SU-DHL-6 (cell line): ENCODE measurements at regions not wholly inside any gene's neighbourhood (a gene's known extent, or its start where the extent isn't known, plus 50 kb on each side); places are given as distances from the start of the nearest gene placed in this dataset.

Experiments
- H2AFZ ChIP-seq: fragments of 200-600 bp; sonication (generic); 2 replicates; pipeline ENCODE4 v1.6.1; 2014; ENCODE audit warnings: low read depth, mild to moderate bottlenecking, moderate library complexity, mixed read lengths, antibody characterized with exemption, low read length; ENCODE audit not compliant: severe bottlenecking
- H3F3A ChIP-seq: fragments of 200-600 bp; shearing (Covaris generic); 2 replicates; pipeline ENCODE4 v1.6.0; 2016; ENCODE audit warnings: antibody characterized with exemption, mild to moderate bottlenecking; ENCODE audit not compliant: insufficient read depth
- H3K27ac ChIP-seq: fragments of 200-600 bp; sonication (generic); 2 replicates; pipeline ENCODE4 v1.5.1; 2016; ENCODE audit warnings: low read depth, mild to moderate bottlenecking, low read length, moderate library complexity, mixed read lengths
- H3K27me3 ChIP-seq: fragments of 200-600 bp; sonication (generic), shearing (Covaris generic); 2 replicates; pipeline ENCODE4 v1.6.0; 2014; ENCODE audit warnings: mild to moderate bottlenecking, low read length
- H3K36me3 ChIP-seq: fragments of 200-600 bp; sonication (generic); 2 replicates; pipeline ENCODE4 v1.6.1; 2014; ENCODE audit warnings: mild to moderate bottlenecking, low read length, mixed read lengths
- H3K4me2 ChIP-seq: fragments of 300-600, 200-600 bp; shearing (Covaris generic), sonication (generic); 2 replicates; pipeline ENCODE4 v1.6.0; 2014; ENCODE audit warnings: low read length, low read depth, mild to moderate bottlenecking; ENCODE audit not compliant: poor library complexity, severe bottlenecking
- H3K4me3 ChIP-seq: fragments of 200-600 bp; sonication (generic); 2 replicates; pipeline ENCODE4 v1.5.1; 2014; ENCODE audit warnings: antibody characterized with exemption, low read length, mild to moderate bottlenecking, mixed read lengths; ENCODE audit not compliant: insufficient read depth, poor library complexity, severe bottlenecking
- H3K79me2 ChIP-seq: fragments of 200-600 bp; sonication (generic); 2 replicates; pipeline ENCODE4 v1.6.1; 2014; ENCODE audit warnings: mild to moderate bottlenecking, low read length, moderate library complexity; ENCODE audit not compliant: insufficient read depth
- H3K9ac ChIP-seq: fragments of 200-600 bp; sonication (generic); 2 replicates; pipeline ENCODE4 v1.7.0; 2014; ENCODE audit warnings: mild to moderate bottlenecking, low read length
- H3K9me2 ChIP-seq: fragments of 200-600 bp; sonication (generic); replicated peaks from 2 replicates; pipeline ENCODE4 v1.6.1; 2014; ENCODE audit warnings: low read length; ENCODE audit not compliant: insufficient read depth
- H3K9me3 ChIP-seq: fragments of 200-600 bp; sonication (generic); 2 replicates; pipeline ENCODE4 v1.6.1; 2014; ENCODE audit warnings: low read length, mixed read lengths; ENCODE audit not compliant: insufficient read depth
- H4K20me1 ChIP-seq: fragments of 200-600 bp; sonication (generic); 2 replicates; pipeline ENCODE4 v1.6.1; 2014; ENCODE audit warnings: low read depth, mild to moderate bottlenecking, antibody characterized with exemption, low read length, moderate library complexity, mixed read lengths
- EZH2phosphoT487 ChIP-seq: fragments of 200-600 bp; sonication (generic), shearing (Covaris generic); conservative IDR thresholded peaks from 2 replicates; pipeline ENCODE4 v1.6.1; 2018; ENCODE audit warnings: mild to moderate bottlenecking, antibody characterized with exemption, low read length, moderate library complexity, mixed read lengths
- TF ChIP-seq, protein P1 (sequence below): fragments of 200-600 bp; sonication (generic); IDR thresholded peaks from one replicate; pipeline ENCODE4 v1.5.1; 2017; ENCODE audit warnings: antibody characterized with exemption, mild to moderate bottlenecking, low read length, moderate library complexity; ENCODE audit not compliant: insufficient read depth, poor library complexity, severe bottlenecking

DNA sequence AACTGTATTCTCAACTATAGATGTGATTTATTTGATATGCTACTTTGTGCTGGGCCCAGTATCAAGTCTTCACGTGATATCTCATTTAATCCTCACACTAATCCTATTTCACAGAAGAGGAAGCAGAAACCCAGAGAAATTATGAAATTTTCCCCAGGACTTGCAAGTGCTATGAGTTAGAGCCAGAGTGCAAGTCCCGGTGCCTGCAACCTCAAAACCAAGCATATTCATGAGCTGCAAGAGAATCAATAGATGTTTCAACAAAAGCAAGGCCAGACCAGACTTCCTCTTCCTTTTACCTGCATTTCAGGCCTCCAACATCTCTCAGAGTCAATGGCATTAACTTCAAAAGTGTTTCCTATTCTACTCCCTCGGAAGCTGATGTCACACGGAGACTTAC lies 92.2 kb upstream of the GATB start:
- H3K36me3 ChIP-seq: no peaks in the 10 kb centered on the region
- no peaks in the 10 kb centered on the region for H3K27me3 ChIP-seq
- no peak for TF ChIP-seq EZH2phosphoT487
- TF ChIP-seq, protein P1, sequence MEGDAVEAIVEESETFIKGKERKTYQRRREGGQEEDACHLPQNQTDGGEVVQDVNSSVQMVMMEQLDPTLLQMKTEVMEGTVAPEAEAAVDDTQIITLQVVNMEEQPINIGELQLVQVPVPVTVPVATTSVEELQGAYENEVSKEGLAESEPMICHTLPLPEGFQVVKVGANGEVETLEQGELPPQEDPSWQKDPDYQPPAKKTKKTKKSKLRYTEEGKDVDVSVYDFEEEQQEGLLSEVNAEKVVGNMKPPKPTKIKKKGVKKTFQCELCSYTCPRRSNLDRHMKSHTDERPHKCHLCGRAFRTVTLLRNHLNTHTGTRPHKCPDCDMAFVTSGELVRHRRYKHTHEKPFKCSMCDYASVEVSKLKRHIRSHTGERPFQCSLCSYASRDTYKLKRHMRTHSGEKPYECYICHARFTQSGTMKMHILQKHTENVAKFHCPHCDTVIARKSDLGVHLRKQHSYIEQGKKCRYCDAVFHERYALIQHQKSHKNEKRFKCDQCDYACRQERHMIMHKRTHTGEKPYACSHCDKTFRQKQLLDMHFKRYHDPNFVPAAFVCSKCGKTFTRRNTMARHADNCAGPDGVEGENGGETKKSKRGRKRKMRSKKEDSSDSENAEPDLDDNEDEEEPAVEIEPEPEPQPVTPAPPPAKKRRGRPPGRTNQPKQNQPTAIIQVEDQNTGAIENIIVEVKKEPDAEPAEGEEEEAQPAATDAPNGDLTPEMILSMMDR: no peak

DNA sequence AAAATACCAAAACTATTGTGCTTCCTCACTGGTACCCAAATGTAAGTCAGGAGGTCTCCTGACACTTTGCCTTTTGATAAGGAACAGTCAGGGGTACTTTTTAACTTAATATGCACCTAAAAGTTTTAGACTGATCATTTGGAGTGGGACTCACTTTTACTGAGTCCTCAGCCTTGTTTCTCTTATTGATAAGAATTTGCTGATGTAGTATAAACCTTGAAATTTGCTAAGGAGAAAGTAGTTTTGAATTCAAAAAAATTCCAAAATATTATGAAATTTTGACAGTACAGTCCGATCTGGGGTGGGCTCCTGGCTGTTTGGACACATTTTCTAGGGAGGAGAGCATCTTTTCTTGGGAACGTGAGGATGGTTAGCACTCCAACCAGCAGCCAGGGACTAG lies 91.4 kb upstream of the GATB start:
- H3K9me2 ChIP-seq: no peaks in the 10 kb centered on the region
- H2AFZ ChIP-seq: no peak overlapping the region
- H3K27ac ChIP-seq: no peak overlapping the region
- H4K20me1 ChIP-seq: no peaks in the 10 kb centered on the region
- H3F3A ChIP-seq: no peaks in the 10 kb centered on the region
- no peak overlapping the region for H3K4me3 ChIP-seq
- no peaks in the 10 kb centered on the region for H3K9me3 ChIP-seq
- no peaks in the 10 kb centered on the region for H3K79me2 ChIP-seq
- no peaks in the 10 kb centered on the region for H3K36me3 ChIP-seq
- no peak overlapping the region for H3K9ac ChIP-seq
- no peak overlapping the region for H3K4me2 ChIP-seq
- H3K27me3 ChIP-seq: no peaks in the 10 kb centered on the region
- TF ChIP-seq, protein P1: no peak
- no peak for TF ChIP-seq EZH2phosphoT487

More for the DNA sequence above, 92.2 kb upstream of the GATB start:
- Histone ChIP-seq H3K4me3 (no peak overlapping the region), H3K9me2 (no peaks in the 10 kb centered on the region), H4K20me1 (no peaks in the 10 kb centered on the region), H3K9me3 (no peaks in the 10 kb centered on the region), H3K79me2 (no peaks in the 10 kb centered on the region), H3K27ac (no peak overlapping the region), H3K9ac (no peak overlapping the region), H2AFZ (no peak overlapping the region), H3F3A (no peaks in the 10 kb centered on the region), H3K4me2 (no peak overlapping the region)

DNA sequence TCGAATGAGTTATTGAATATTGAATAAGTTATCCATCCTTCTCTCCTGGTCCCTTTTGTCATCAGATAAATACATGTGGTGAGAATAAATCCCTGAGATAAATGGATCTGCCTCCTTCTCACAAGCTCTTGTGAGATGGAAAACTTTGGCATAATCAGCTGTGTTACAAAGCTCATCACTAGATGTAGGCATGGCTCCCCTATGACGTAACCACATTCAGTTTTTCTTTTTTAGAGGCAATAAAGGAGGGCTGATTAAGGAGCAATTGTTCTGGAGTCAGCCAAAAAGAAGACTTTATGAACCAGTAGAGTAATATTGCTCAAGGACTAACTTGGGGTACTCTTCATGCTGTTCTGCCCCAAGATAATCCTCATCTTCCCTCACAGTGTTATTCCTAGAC lies 90.5 kb upstream of the GATB start:
- H3K79me2 ChIP-seq: no peaks in the 10 kb centered on the region
- no peak overlapping the region for H3K27ac ChIP-seq
- TF ChIP-seq, protein P1: no peak
- TF ChIP-seq EZH2phosphoT487: no peak

More for the DNA sequence above, 90.5 kb upstream of the GATB start:
- Histone ChIP-seq H4K20me1 (no peaks in the 10 kb centered on the region), H3K9me2 (no peaks in the 10 kb centered on the region), H3K9me3 (no peaks in the 10 kb centered on the region), H3F3A (no peaks in the 10 kb centered on the region), H3K36me3 (no peaks in the 10 kb centered on the region), H3K9ac (no peak overlapping the region), H3K4me2 (no peak overlapping the region), H2AFZ (no peak overlapping the region), H3K27me3 (no peaks in the 10 kb centered on the region), H3K4me3 (no peak overlapping the region)
